NCI-H1417 treated with DMSO at 0.1 percent for 48 hours (cell line): ENCODE measurements at regions not wholly inside any gene's neighbourhood (a gene's known extent, or its start where the extent isn't known, plus 50 kb on each side); places are given as distances from the start of the nearest gene placed in this dataset.
"Not testable (repeated sequence)": the region's sequence is repeated elsewhere in the genome, so short reads cannot be mapped to it uniquely, and the experiment has no call there.

Experiments used
- DNase-seq: peaks from one replicate; lab custom pipeline; 2025; lab: John Stamatoyannopoulos, UW

DNA sequence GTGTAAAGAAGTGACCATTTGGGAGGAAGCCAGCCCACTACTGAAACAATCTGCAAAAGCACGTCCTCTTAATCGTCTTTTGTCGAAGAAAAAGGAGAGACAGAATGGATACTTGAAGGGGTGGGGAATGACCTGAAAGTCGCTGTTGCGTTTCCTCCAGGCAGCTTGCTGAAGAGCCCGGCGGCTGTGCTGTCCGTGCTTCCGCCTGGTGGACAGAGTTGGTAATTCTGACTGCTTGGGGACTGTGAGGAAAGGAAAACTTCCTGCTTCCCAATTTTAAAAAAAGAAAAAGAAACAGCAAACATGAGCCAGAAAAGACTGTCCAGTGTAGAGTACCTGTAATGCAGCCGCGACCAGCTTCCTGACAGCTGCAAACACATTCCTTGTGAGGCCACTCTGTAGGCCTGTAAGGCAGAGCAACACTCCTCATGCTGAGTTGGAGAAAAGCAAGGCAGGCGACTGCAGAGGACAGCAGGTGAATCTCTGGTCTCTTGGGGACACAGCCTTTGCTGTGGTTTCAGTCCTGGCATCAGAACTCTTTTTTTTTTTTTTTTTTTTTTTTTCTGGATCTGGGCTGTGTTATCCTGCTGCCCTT is 251.1 kb upstream of the TBX18 start:
- no peak for DNase-seq

DNA sequence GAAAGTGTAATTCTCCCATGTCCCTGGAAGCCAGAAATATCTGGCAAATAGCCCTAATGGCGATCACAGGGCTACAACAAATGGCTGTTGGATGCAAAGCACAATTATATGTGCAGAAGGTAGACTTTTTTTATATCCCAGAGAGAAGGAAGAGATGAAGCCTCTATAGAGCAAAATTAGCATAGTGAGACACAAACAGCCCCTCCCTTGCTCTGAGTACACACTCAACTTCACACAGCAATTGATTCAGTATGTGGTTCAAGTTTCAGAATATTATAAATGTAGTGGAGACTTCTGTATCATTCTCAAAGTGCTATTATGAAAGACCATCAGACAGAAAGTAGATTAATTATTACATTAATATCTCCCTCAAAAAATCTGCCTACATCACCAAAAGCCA is 246.5 kb upstream of the TBX18 start:
- no peak for DNase-seq

DNA sequence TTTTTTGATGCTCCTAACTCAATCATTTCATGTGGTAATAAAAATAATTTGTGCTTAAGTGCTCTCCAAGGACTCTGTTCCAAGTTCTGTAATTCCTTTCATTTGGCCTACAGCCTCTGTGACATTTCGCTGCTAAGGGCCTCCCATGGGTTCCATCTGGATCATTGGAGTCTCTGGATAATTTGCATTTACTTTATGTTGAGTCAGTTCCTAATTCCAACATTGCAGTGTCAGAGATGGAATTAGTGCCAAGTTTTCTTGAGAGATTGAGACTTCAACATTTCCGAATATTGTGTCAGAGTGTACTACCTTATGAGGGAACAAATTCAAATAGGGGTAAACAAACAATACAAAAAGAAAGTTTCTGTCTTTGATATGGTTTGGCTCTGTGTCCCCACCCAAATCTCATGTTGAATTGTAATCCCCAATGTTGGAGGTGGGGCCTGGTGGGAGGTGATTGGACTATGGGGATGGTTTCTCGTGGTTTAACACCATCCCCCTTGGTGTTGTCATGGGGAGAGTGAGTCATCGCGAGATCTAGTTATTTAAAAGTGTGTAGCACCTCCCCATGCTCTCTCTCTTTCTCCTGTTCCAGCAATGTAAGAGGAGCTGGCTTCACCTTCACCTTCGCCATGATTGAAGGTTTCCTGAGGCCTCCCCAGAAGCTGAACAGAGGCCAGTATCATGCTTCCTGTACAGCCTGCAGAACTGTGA is 244.1 kb upstream of the TBX18 start:
- DNase-seq = no peak

DNA sequence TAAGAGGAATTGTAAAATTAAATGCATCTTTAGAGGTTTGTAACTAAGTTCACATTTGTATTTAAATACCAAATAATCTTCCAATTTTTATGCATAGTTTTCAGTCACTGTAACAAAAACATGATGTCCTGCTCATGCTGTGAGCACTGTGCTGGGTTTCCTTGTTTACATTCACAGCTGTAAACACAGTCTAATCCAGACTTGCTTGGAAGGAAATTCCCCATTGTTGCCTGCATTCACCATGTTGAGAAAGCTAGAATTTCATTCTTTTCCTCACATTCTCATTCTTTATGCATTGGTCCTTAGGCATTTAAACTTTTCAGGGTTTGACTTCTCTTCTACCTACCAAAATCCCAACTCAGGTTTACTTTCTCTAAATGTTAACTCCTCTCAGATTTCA is 242.0 kb upstream of the TBX18 start:
- no peak for DNase-seq

DNA sequence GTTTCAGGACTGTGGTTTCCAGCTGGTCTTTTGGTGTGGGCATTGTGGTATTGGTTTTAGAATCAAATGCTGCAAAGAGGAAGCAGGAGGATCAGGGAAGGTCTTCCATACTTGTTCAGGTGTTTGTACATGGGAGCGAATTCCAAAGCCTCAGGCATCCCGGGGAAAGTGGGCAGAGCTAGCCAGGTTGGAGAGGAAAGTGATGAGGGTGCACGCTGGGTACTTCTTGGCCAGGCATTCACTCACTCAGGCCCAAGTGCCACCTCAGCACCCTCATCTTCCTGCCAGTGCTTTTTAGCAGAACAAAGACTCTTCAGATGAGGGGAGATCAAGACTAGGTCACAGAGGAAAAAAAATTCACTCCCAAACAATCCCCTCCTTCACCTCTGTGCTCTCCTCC is 241.1 kb upstream of the TBX18 start:
- no peak for DNase-seq

DNA sequence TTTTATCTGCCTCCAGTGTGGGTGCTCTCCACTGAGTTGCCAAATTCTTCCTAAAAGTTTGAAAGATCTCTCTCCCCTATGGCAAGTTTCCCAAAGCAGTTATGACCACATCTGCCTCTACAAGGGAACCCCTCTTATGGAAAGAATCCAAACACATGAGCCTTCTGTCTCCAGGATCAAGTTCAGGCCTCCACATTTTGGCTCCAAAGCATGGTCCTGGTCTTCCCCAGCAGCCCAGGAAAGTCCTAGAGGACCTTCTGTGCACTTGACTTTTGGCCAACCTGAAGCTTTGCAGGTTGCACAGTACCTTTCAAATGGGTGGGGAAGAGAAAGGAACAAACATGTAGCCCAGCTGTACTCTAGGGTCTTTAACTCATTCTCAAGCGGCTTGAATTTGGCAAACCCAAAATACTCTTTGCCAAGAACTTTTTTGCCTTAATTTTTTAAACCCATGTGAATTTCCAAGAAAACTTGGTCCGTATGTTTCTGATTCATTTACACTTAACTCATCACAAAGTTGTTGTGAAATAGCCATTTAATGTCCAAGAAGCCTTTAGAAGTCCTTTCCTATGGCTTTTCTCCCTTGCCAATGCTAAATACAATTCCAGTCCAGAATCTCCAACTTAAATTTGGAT is 240.1 kb upstream of the TBX18 start:
- no peak for DNase-seq

DNA sequence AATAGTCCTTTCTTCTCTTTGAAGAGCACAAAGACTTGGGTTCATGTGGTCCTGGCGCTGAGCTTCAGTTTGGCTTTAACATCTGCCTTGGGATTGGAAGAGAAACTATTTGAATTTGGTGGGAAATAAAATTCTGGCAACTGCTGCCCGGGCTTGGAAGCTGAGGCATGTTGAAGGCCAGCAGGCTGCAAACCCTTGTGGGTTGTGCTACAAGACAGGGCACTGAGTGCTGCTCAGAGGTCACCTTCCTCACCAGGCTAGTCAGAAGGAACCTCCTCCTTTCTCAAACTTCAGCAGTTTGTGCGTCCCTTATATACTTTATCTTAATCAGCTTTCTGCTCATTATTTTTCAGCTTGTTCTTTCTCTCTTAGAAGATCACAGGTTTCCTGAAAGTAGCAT is 238.4 kb upstream of the TBX18 start:
- DNase-seq = no peak

DNA sequence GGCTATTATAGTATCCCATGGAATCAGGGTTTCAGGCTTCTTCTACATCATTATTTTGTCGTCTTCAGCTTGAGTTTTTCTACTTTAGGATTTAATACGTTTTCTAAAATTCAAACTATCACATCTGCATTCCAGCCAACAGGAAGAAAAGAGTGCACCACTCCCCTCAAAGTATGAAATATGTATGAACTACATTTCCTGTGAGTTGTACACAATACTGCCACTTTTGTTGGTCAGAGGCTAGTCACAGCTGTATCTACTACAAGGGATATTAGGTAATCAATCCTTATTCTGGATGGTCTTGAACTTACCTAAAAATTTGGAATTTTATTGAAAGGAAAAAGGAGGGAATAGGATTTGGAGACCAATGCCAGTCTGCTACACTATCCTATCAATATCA is 235.6 kb upstream of the TBX18 start:
- no peak for DNase-seq

DNA sequence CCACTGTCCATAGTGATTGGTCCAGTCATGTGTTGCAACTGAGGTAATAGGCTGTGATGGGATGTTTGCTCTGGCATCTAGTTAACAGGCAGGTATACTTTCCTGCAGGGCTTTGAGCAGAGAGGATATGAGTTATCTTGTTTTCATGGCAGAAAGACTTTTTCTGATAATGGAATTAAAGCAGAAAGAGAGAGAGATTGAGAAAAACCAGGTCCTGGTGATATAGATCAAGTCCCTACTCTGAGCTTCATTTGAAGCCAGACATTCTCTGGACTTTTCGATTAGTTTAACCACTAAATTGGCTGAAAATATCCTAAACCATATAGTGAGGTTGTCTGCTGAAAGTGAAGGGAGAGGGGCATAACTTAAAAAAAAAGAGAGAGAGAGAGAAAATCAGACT is 233.8 kb upstream of the TBX18 start:
- DNase-seq = no peak

DNA sequence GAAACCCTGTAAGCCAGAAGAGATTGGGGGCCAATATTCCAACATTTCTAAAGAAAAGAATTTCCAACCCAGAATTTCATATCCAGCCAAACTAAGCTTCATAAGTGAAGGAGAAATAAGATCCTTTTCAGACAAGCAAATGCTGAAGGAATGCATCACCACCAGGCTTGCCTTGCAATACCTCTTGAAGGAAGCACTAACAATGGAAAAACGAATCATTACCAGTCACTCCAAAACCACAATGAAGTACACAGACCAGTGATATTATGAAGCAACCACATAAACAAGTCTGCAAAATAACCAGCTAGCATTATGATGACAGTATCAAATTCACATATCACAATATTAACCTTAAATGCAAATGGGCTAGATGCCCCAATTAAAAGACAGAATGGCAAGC is 224.4 kb upstream of the TBX18 start:
- not testable (repeated sequence) for DNase-seq

- not testable (repeated sequence) for DNase-seq
These were observed 221.1 kb upstream of the TBX18 start for GRCh38 chr6:84985490-84985889.

- DNase-seq = no peak
These were observed 215.1 kb upstream of the TBX18 start for GRCh38 chr6:84979541-84979940.

GRCh38 chr6:84977363-84977705 is 212.9 kb upstream of the TBX18 start:
- DNase-seq = no peak

DNA sequence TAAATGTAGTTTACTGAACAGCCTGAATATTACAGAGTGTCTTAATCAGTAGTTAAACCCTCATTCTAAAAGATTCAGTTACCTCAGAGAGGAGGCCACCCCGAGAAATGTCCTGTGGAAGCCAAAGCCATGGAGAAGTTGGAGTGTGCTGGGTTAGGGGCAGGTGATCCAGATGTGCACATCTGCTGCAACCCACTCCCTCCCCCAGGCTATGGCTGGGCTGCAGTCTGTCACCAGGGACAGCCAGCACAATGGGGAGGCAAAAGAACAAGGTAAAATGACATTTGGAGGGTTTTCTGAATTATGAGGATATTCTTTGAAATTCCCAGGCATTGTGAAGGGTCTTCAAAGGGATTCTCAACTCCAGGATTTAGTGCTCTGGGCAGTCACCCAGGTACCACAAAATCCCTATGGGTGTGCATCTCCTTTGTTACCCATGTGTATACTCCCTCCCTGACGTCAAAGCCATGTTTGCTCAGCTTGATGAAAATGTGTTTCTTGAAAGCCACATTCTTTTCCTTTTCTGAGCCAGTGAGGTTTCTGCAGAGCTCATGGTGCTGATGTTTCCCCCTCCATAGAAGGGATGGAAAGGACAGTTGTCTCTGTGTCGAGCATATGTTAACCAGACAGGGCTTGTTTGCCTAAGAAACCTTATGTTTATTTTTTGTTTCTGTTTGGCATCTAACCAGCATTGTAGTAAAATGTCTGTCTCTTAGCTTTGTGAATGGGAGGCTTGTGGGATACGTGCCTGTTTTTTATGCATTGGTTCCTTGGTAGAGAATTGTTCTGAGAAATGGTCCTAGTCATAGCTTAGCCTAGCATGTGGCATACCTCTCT is 212.3 kb upstream of the TBX18 start:
- DNase-seq = no peak

GRCh38 chr6:84975316-84975715 is 210.9 kb upstream of the TBX18 start:
- no peak for DNase-seq

DNA sequence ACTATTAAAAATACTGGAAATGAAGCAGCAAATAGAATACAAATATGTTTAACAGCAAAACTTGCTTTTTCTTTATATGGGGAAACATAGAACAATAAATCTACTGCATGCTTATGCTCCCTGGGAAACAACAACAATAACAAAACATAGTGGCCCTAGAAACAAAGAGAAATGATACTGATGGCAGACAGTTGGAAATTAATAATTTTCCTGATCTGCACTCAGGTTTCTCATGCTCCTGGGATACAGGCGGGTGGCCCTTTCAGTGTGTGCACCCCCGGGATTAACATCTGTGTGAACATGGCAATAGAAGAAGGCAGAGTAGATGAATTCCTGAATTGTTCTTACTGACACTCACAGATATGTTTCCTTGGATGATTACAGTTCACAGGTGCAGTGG is 209.2 kb upstream of the TBX18 start:
- DNase-seq = no peak

- DNase-seq = no peak
These were observed 203.6 kb upstream of the TBX18 start for GRCh38 chr6:84967965-84968364.

DNA sequence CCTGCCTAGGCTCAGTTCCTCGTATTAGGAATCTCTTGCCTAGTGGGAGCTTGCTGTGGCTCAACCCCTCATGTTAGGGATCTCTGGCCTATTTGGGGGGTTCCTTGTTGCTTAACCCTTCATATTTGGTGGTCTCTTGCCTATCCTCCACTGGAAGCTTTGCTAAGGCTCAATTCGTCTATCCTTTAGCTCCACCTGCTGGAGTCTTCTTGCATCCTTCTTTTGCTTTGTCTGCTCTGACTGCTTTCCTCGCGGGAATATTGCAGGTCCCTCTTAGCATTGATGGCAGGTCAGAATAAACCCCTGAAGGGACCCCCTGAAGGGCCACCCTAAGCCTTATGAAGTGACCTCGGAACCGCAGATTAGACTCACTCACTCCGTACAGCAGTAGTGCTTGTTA is 203.0 kb upstream of the TBX18 start:
- DNase-seq = no peak

GRCh38 chr6:84953111-84953755 is 188.8 kb upstream of the TBX18 start:
- DNase-seq = no peak

DNA sequence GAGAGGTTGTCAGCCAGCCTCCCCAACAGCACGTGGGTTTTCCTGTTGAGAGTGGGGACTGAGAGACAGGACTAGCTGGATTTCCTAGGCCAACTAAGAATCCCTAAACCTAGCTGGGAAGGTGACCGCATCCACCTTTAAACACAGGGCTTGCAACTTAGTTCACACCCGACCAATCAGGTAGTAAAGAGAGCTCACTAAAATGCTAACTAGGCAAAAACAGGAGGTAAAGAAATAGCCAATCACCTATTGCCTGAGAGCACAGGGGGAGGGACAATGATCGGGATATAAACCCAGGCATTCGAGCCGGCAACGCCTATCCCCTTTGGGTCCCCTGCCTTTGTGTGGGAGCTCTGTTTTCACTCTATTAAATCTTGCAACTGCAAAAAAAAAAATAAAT is 180.5 kb upstream of the TBX18 start:
- not testable (repeated sequence) for DNase-seq

- no peak for DNase-seq
These were observed 179.5 kb upstream of the TBX18 start for GRCh38 chr6:84943905-84944304.

DNA sequence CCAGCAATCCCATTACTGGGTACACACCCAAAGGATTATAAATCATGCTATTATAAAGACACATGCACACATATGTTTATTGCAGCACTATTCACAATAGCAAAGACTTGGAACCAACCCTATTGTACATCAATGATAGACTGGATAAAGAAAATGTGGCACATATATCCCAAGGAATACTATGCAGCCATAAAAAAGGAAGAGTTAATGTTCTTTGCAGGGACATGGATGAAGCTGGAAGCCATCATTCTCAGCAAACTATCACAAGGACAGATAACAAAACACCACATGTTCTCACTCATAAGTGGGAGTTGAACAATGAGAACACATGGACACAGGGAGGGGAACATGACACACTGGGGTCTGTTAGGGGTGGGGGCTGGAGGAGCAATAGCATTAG is 177.2 kb upstream of the TBX18 start:
- not testable (repeated sequence) for DNase-seq
